HG02623 (cell line): ENCODE measurements at regions not wholly inside any gene's neighbourhood (a gene's known extent, or its start where the extent isn't known, plus 50 kb on each side); places are given as distances from the start of the nearest gene placed in this dataset.

ENCODE experiments used
- ATAC-seq: cut with Tn5 transposase; IDR thresholded peaks from one replicate; pipeline ENCODE4 v1.9.1; 2021; ENCODE audit warnings: moderate library complexity; ENCODE audit not compliant: unreplicated experiment

- ATAC-seq: no peak
These were observed 119.8 kb upstream of the TLE3 start for GRCh38 chr15:70217226-70218160.

- no peak for ATAC-seq
These were observed 118.2 kb upstream of the TLE3 start for GRCh38 chr15:70215951-70216350.

GRCh38 chr15:70214941-70215635 is 117.4 kb upstream of the TLE3 start:
- no peak for ATAC-seq

GRCh38 chr15:70214276-70214675 is 116.6 kb upstream of the TLE3 start:
- ATAC-seq: no peak

- no peak for ATAC-seq
These were observed 116.1 kb upstream of the TLE3 start for GRCh38 chr15:70213794-70214193.

GRCh38 chr15:70212963-70213315 is 115.2 kb upstream of the TLE3 start:
- no peak for ATAC-seq

GRCh38 chr15:70212286-70212962 is 114.7 kb upstream of the TLE3 start:
- ATAC-seq: no peak

GRCh38 chr15:70210528-70210927 is 112.8 kb upstream of the TLE3 start:
- ATAC-seq: no peak

GRCh38 chr15:70210076-70210475 is 112.4 kb upstream of the TLE3 start:
- ATAC-seq: no peak

- ATAC-seq: no peak
These were observed 111.8 kb upstream of the TLE3 start for GRCh38 chr15:70209499-70209898.

- no peak for ATAC-seq
These were observed 110.6 kb upstream of the TLE3 start for GRCh38 chr15:70208332-70208731.

- no peak for ATAC-seq
These were observed 109.0 kb upstream of the TLE3 start for GRCh38 chr15:70206668-70207067.

- no peak for ATAC-seq
These were observed 106.9 kb upstream of the TLE3 start for GRCh38 chr15:70204652-70205051.

GRCh38 chr15:70203981-70204560 is 106.4 kb upstream of the TLE3 start:
- no peak for ATAC-seq

GRCh38 chr15:70202756-70203155 is 105.0 kb upstream of the TLE3 start:
- no peak for ATAC-seq

- no peak for ATAC-seq
These were observed 103.7 kb upstream of the TLE3 start for GRCh38 chr15:70201425-70201775.

GRCh38 chr15:70200511-70201424 is 103.1 kb upstream of the TLE3 start:
- ATAC-seq: no peak

GRCh38 chr15:70199540-70200410 is 102.1 kb upstream of the TLE3 start:
- ATAC-seq: no peak

- ATAC-seq: no peak
These were observed 101.4 kb upstream of the TLE3 start for GRCh38 chr15:70199124-70199482.
